ENCODE measurements at regions not wholly inside any gene's neighbourhood (a gene's known extent, or its start where the extent isn't known, plus 50 kb on each side); places are given as distances from the start of the nearest gene placed in this dataset.

GRCh38 chr17:5783269-5783668, 199.0 kb upstream of the NLRP1 start:
- TF ChIP-seq CTCF (IDR thresholded peaks at IDR 0.05), result no peak
- no peak for TF ChIP-seq POLR2A (IDR thresholded peaks at IDR 0.05)
